Thyroid gland (tissue), 4 donors: ENCODE measurements at regions not wholly inside any gene's neighbourhood (a gene's known extent, or its start where the extent isn't known, plus 50 kb on each side); places are given as distances from the start of the nearest gene placed in this dataset.

Experiments
- CTCF ChIP-seq, 6 experiments: fragments of 200-600 bp in 3 of 6; fragments of 450-650 bp in 3 of 6; sonication (generic) in 3 of 6; IDR thresholded peaks; one replicate each; pipeline ENCODE4 v1.5.1; 2016 to 2019; ENCODE audit warnings: antibody characterized with exemption in 6 of 6, mild to moderate bottlenecking in 2 of 6, inconsistent platforms in 1 of 6, moderate library complexity in 1 of 6
- POLR2A ChIP-seq, 2 donors: fragments of 450-650 bp; IDR thresholded peaks; one replicate each; pipeline ENCODE4 v1.6.1; 2017; ENCODE audit warnings: antibody characterized with exemption in 2 of 2, mild to moderate bottlenecking in 2 of 2, moderate library complexity in 1 of 2

GRCh38 chrX:69074726-69075125 lies 90.5 kb downstream of the PJA1 start:
- TF ChIP-seq CTCF (IDR thresholded peaks at IDR 0.05) (no peak), POLR2A (IDR thresholded peaks at IDR 0.05) (no peak)
